Activated T-helper 17 cell treated with anti-CD3 and anti-CD28 coated beads, Interleukin-2, amount 50 U/mL, for 72 hours (primary cell): ENCODE measurements at regions not wholly inside any gene's neighbourhood (a gene's known extent, or its start where the extent isn't known, plus 50 kb on each side); places are given as distances from the start of the nearest gene placed in this dataset.
"Not testable (repeated sequence)": the region's sequence is repeated elsewhere in the genome, so short reads cannot be mapped to it uniquely, and the experiment has no call there.

Source experiments
- ATAC-seq: fragments of 150-1000 bp; cut with Tn5 transposase; replicated peaks from 2 replicates; pipeline ENCODE4 v1.10.0; 2021; ENCODE audit warnings: mild to moderate bottlenecking, moderate library complexity
- H3K27ac Mint-ChIP-seq: one replicate; pipeline ENCODE4 v1.8.0; 2022; ENCODE audit warnings: mixed read lengths
- H3K27me3 Mint-ChIP-seq: one replicate; pipeline ENCODE4 v1.8.0; 2022; ENCODE audit warnings: mixed read lengths
- H3K36me3 Mint-ChIP-seq: one replicate; pipeline ENCODE4 v1.8.0; 2022; ENCODE audit warnings: low read depth, mild to moderate bottlenecking, mixed read lengths
- H3K4me1 Mint-ChIP-seq: one replicate; pipeline ENCODE4 v1.8.0; 2022; ENCODE audit warnings: mixed read lengths
- H3K4me3 Mint-ChIP-seq: one replicate; pipeline ENCODE4 v1.8.0; 2022; ENCODE audit warnings: mild to moderate bottlenecking, mixed read lengths
- H3K9me3 Mint-ChIP-seq: one replicate; pipeline ENCODE4 v1.8.0; 2022; ENCODE audit warnings: mixed read lengths

GRCh38 chr16:59121411-59122261 is 387.5 kb upstream of the GOT2 start:
- Mint-ChIP-seq H3K4me3 (no peak overlapping the region), H3K36me3 (no peaks in the 10 kb centered on the region), H3K4me1 (no peaks in the 10 kb centered on the region), H3K27ac (no peak overlapping the region), H3K9me3 (no peaks in the 10 kb centered on the region), H3K27me3 (no peaks in the 10 kb centered on the region)
- no peak for ATAC-seq

DNA sequence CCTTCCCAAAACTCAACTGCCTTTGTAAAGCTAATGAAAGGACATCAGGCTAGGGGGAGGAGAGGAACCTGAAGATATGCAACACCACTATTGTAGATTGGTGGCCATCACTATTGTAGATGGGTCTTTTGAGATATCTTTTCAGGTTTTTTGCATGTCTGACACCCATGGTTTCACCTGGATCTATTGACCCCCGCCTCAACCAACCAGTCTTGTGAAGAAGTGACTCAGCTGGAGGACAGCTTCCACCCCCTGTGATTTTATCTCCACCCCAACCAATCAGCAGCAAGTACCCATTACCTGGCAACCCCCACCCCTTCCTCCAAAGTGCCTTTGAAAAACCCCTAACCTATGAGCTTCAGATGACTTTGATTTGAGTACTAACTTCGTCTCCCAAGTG is 382.6 kb upstream of the GOT2 start:
- Mint-ChIP-seq H3K4me1 (no peaks in the 10 kb centered on the region), H3K27me3 (no peaks in the 10 kb centered on the region), H3K4me3 (no peak overlapping the region), H3K36me3 (no peaks in the 10 kb centered on the region), H3K9me3 (peaks cover 7% of the 10 kb centered on the region), H3K27ac (no peak overlapping the region)
- no peak for ATAC-seq

DNA sequence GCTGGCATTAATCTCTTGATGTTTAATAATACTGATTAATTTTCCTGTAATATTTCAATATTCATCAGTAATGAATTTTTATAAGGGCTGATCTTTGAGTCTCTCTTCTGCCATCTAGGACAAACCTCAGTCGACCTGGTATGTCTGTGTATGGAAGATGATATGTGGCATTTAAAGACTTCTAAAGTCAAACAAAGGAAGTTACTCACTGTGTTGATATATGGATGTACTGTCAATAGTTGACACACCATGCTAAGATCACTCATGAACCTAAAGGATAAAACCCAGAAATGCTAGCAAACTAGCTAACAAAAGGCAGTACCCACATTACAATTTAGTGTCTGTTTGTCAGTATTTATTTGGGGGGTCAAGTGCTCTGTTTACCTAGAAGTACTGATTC is 380.7 kb upstream of the GOT2 start:
- no peak overlapping the region for H3K4me3 Mint-ChIP-seq
- no peak for ATAC-seq
- peaks cover 11% of the 10 kb centered on the region for H3K9me3 Mint-ChIP-seq
- no peaks in the 10 kb centered on the region for H3K36me3 Mint-ChIP-seq
- no peaks in the 10 kb centered on the region for H3K4me1 Mint-ChIP-seq
- H3K27me3 Mint-ChIP-seq, result no peaks in the 10 kb centered on the region
- H3K27ac Mint-ChIP-seq, result no peak overlapping the region

DNA sequence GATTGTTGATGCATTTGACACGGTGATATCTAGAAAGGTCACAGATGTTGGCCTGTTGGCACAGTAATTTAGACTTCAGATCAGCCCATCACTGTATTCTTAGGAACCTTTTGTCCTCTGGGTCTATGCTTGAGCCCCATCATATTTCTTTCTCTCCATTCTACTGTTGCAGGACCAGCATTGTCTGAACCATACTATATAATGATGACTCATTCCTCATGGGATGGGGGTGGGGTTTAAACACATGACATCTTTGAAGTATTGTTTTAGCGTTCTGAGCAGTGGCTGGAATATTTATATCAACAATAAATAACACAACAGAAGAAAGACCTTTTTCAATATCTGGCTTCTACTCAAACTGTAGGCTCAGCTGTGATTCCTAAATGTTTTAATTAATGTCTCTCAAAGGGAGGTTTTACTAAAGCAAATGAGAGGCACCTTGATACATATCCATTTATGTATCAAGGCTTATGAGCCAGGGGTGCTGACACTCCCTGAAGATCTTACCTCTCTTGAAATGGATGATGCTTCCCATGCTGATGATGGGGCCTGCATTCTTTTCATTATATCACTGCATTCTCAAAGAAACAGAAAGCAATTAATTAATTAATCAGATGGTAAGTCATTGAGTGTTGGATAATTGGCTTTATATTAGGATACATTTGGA is 379.0 kb upstream of the GOT2 start:
- Mint-ChIP-seq H3K4me3 (no peak overlapping the region), H3K27me3 (no peaks in the 10 kb centered on the region), H3K4me1 (no peaks in the 10 kb centered on the region), H3K9me3 (peaks cover 11% of the 10 kb centered on the region), H3K27ac (no peak overlapping the region), H3K36me3 (no peaks in the 10 kb centered on the region)
- ATAC-seq, result no peak

DNA sequence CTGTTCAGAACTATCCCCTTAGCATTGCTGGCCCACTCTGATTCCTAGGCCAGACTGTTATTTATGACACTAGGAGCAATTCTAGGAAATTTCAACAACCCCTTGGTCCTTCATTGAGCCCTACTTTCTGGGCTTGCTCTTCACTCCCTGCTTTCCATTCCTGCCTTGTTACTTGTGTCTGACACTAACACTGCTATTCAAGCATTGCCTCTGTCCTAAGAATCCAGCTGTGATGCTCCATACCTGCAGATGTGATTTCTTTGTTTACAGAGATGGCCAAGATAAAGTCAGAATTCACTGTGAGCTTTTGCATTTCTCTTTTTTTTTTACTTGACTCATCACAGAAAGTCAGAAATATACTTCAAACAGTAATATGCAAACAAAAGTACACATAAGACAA is 377.2 kb upstream of the GOT2 start:
- H3K36me3 Mint-ChIP-seq, result no peaks in the 10 kb centered on the region
- no peak overlapping the region for H3K4me3 Mint-ChIP-seq
- no peak overlapping the region for H3K27ac Mint-ChIP-seq
- H3K4me1 Mint-ChIP-seq, result no peaks in the 10 kb centered on the region
- no peak for ATAC-seq
- H3K27me3 Mint-ChIP-seq, result no peaks in the 10 kb centered on the region
- peaks cover 16% of the 10 kb centered on the region for H3K9me3 Mint-ChIP-seq

DNA sequence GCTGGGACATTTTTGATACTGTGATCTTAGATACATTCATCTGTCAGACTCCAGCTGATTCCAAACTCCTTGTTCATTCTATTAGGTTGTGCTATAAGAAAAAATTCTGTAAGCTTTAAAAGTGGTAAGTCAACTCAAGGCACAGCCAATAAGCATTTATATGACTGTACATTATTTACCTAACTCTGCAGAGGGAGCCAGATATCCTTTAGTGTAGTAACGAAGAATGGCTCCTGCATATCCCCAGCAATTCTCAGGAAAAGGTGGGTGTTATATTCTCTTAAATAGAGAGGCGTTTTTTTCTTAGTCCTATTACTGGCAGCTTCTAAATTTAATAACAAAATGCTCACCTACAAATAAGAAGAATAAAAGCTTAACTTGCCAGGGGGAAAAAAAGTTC is 374.3 kb upstream of the GOT2 start:
- H3K27me3 Mint-ChIP-seq, result no peaks in the 10 kb centered on the region
- peaks cover 16% of the 10 kb centered on the region for H3K9me3 Mint-ChIP-seq
- H3K27ac Mint-ChIP-seq, result no peak overlapping the region
- no peak overlapping the region for H3K4me3 Mint-ChIP-seq
- no peaks in the 10 kb centered on the region for H3K4me1 Mint-ChIP-seq
- no peaks in the 10 kb centered on the region for H3K36me3 Mint-ChIP-seq
- ATAC-seq, result no peak

- not testable (repeated sequence) for H3K36me3 Mint-ChIP-seq, H3K4me1 Mint-ChIP-seq, H3K27me3 Mint-ChIP-seq, H3K27ac Mint-ChIP-seq, ATAC-seq, H3K4me3 Mint-ChIP-seq, H3K9me3 Mint-ChIP-seq
These were observed 362.6 kb upstream of the GOT2 start for GRCh38 chr16:59096682-59097081.

GRCh38 chr16:59090541-59090940 is 356.4 kb upstream of the GOT2 start:
- no peak for ATAC-seq
- Mint-ChIP-seq H3K4me3 (no peak overlapping the region), H3K27ac (no peak overlapping the region), H3K36me3 (no peaks in the 10 kb centered on the region), H3K9me3 (peaks cover 12% of the 10 kb centered on the region), H3K4me1 (no peaks in the 10 kb centered on the region), H3K27me3 (no peaks in the 10 kb centered on the region)

GRCh38 chr16:59088431-59088830 is 354.3 kb upstream of the GOT2 start:
- no peak overlapping the region for H3K4me3 Mint-ChIP-seq
- peaks cover 12% of the 10 kb centered on the region for H3K9me3 Mint-ChIP-seq
- ATAC-seq, result no peak
- no peaks in the 10 kb centered on the region for H3K27me3 Mint-ChIP-seq
- no peak overlapping the region for H3K27ac Mint-ChIP-seq
- H3K4me1 Mint-ChIP-seq, result no peaks in the 10 kb centered on the region
- H3K36me3 Mint-ChIP-seq, result no peaks in the 10 kb centered on the region

GRCh38 chr16:59087641-59088040 is 353.5 kb upstream of the GOT2 start:
- Mint-ChIP-seq H3K4me1 (no peaks in the 10 kb centered on the region), H3K36me3 (no peaks in the 10 kb centered on the region), H3K9me3 (peaks cover 9% of the 10 kb centered on the region), H3K4me3 (no peak overlapping the region), H3K27ac (no peak overlapping the region), H3K27me3 (no peaks in the 10 kb centered on the region)
- no peak for ATAC-seq

GRCh38 chr16:59067205-59067604 is 333.1 kb upstream of the GOT2 start:
- ATAC-seq, result no peak
- H3K9me3 Mint-ChIP-seq, result peaks cover 5% of the 10 kb centered on the region
- no peaks in the 10 kb centered on the region for H3K4me1 Mint-ChIP-seq
- H3K27me3 Mint-ChIP-seq, result no peaks in the 10 kb centered on the region
- no peak overlapping the region for H3K27ac Mint-ChIP-seq
- no peak overlapping the region for H3K4me3 Mint-ChIP-seq
- H3K36me3 Mint-ChIP-seq, result no peaks in the 10 kb centered on the region

DNA sequence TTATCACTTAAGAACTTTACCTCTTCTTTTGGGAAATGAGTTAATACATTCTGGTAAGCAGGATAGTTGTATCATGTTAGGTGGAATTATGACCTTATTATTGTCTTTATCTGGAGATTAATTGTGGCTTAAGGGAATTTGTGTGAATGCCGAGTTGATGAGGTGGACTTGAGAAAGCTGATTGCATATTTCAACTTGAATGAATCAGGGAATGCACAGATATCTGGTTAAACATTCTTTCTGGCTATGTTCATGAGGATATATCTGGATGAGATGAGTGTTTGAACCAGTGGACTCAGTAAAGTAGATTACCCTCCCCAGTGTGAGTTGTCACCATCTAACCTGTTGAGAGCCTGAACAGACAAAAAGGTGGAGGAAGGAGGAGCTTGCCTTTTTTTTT is 326.1 kb upstream of the GOT2 start:
- Mint-ChIP-seq H3K4me3 (no peak overlapping the region), H3K27ac (no peak overlapping the region), H3K27me3 (no peaks in the 10 kb centered on the region), H3K36me3 (no peaks in the 10 kb centered on the region), H3K4me1 (no peaks in the 10 kb centered on the region), H3K9me3 (peaks cover 13% of the 10 kb centered on the region)
- ATAC-seq, result no peak

- Mint-ChIP-seq H3K36me3 (no peaks in the 10 kb centered on the region), H3K9me3 (peaks cover 13% of the 10 kb centered on the region), H3K4me1 (no peaks in the 10 kb centered on the region), H3K4me3 (no peak overlapping the region), H3K27ac (no peak overlapping the region), H3K27me3 (no peaks in the 10 kb centered on the region)
- no peak for ATAC-seq
These were observed 324.1 kb upstream of the GOT2 start for GRCh38 chr16:59058250-59058649.

GRCh38 chr16:59053911-59054310 is 319.8 kb upstream of the GOT2 start:
- ATAC-seq, result no peak
- Mint-ChIP-seq H3K4me3 (no peak overlapping the region), H3K27me3 (no peaks in the 10 kb centered on the region), H3K36me3 (no peaks in the 10 kb centered on the region), H3K9me3 (peaks cover 6% of the 10 kb centered on the region), H3K4me1 (no peaks in the 10 kb centered on the region), H3K27ac (no peak overlapping the region)

DNA sequence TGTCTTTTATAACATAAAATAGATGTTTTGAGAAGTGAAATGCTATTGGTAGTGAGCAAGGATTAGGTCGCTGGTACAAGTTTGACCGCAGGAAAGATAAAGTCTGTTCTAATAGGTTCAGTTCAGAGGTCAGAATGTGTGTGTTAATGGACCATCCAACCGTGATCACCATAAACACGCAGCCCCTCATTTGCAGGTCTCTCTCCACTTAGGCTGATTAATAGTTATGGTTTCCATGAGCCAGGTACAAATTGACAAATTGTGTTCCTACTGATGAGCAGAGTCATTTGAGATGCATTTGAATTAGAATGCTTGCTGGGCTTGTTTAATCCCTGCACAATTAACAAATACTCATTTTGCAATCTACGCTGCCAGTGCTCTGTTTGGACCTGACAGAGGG is 318.1 kb upstream of the GOT2 start:
- Mint-ChIP-seq H3K4me1 (no peaks in the 10 kb centered on the region), H3K9me3 (no peaks in the 10 kb centered on the region), H3K4me3 (no peak overlapping the region), H3K27me3 (no peaks in the 10 kb centered on the region), H3K27ac (no peak overlapping the region), H3K36me3 (no peaks in the 10 kb centered on the region)
- no peak for ATAC-seq
